GM21390 (cell line): ENCODE measurements at regions not wholly inside any gene's neighbourhood (a gene's known extent, or its start where the extent isn't known, plus 50 kb on each side); places are given as distances from the start of the nearest gene placed in this dataset.
"Not testable (repeated sequence)": the region's sequence is repeated elsewhere in the genome, so short reads cannot be mapped to it uniquely, and the experiment has no call there.

Source experiments
- ATAC-seq: cut with Tn5 transposase; IDR thresholded peaks from one replicate; pipeline ENCODE4 v1.9.1; 2021; ENCODE audit not compliant: unreplicated experiment

DNA sequence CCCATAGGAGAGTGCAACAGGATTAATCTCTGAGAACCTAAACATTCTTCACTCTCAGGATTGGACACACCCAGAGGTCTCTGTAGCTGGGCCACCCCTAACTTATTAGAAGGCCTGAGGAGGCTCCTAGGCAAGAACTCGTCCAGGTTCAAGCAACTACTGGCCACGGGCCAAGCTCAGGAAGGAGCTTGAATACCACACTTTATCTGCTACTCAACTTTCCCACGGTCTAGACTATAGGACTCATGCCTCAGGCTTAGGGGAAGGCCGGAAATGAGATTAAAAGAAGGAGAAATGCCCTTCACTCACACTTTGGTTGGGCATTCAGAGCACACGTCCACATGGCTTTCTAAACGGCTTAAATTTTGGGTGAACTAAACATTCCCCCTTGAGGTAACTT is 142.8 kb upstream of the PHYHIPL start:
- no peak for ATAC-seq

GRCh38 chr10:59036311-59037017 is 140.0 kb upstream of the PHYHIPL start:
- ATAC-seq = peak; percentile 99

- no peak for ATAC-seq
These were observed 139.4 kb upstream of the PHYHIPL start for GRCh38 chr10:59037018-59037389.

DNA sequence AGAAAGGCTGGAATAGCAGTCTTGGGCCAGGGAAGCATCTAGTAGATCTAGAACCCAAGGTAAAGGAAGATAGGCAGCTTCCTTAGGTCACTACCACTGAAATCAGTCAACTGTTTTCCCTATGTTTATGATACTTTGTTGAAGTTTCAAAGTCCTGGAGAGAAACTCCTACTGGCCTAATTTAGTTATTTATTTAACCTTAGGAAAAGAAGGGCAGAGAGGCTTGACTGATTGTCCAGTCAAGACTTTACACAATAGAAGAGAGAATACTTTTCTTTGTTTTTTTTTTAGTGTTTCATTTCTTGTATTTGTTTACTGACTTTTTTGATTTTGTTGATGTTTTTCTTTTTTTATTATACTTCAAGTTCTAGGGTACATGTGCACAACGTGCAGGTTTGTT is 138.9 kb upstream of the PHYHIPL start:
- no peak for ATAC-seq

- not testable (repeated sequence) for ATAC-seq
These were observed 133.1 kb upstream of the PHYHIPL start for GRCh38 chr10:59043358-59043757.

DNA sequence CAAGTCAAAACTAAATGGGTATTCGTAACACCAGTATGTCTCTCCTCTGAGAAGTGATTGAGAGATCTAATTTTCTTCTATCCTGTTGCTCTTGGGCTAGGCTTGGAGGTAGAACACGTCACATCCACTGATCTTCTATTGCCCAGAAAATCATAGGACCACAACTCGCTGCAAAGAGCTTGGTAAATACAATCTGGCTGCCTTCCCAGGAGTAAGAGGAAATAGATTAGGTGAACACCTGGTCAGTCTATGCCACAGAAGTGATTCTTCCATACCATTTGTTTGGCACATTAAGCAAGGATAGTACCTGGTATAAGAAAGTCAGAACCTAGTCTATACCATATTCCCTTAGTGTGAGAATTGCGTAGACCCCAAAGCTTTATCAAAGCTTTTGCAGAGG is 129.3 kb upstream of the PHYHIPL start:
- no peak for ATAC-seq

DNA sequence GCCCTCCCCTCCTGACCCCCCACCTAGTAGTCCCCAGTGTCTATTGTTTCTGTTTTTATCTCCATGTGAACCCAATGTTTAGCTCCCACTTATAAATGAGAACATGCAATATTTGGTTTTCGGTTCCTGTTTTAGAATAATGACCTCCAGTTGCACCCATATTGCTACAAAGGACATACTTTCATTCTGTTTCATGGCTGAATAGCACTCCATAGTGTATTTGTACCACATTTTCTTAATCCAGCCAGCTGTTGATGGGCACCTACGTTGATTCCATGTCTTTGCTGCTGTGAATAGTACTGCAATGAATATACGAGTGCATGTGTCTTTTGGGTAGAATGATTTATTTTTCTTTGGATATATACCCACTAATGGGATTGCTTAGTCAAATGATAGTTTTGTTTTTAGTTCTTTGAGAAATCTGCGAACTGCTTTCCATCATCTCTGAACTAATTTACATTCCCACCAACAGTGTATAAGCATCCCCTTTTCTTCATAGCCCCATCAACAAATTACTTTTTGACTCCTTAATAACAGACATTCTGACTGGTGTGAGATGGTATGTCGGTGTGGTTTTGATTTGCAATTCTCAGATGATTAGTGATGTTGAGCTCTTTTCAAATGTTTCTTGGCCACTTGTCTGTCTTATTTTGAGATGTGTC is 128.4 kb upstream of the PHYHIPL start:
- ATAC-seq = peak; percentile 92

- not testable (repeated sequence) for ATAC-seq
These were observed 122.9 kb upstream of the PHYHIPL start for GRCh38 chr10:59053502-59053901.

GRCh38 chr10:59055045-59055444 is 121.4 kb upstream of the PHYHIPL start:
- no peak for ATAC-seq

- no peak for ATAC-seq
These were observed 119.1 kb upstream of the PHYHIPL start for GRCh38 chr10:59057345-59057744.

DNA sequence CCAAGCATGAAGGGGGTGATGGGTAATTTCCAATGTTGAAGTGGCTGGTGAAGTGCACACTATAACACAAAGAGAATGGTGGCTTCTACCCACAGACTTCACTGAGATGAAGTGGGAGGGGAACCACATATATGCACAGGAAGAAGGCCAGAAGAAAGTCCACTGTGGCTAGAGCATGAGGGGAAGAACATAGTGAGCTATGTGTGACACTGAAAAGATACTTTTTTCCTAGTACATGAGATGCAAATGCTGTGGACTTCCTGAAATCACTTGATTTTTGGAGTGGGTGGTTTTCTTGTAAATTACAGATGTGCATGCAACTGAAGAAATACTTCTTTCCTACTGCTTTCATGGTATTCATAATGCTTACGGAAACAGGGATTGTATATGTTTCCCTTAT is 115.6 kb upstream of the PHYHIPL start:
- peak; percentile 82 for ATAC-seq

DNA sequence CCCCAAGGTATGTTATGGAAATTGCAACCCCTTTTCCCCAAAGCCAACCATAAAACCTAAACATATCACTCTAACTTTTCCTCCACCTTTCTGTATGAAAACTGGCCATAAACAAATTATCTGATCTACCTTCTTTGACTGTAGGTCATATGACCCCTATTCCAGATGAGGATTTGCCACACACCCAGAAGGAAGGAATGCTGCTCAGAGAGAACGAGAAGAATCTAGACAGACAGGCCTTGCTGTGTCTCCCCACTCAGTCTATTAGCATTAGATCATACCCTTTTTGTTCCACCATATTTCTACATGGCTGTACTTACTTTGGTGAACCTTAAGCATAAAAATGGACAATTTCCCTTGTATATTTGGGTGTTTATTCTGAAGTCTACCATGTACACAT is 113.0 kb upstream of the PHYHIPL start:
- ATAC-seq = no peak

- no peak for ATAC-seq
These were observed 112.3 kb upstream of the PHYHIPL start for GRCh38 chr10:59064080-59064692.

- ATAC-seq = no peak
These were observed 111.5 kb upstream of the PHYHIPL start for GRCh38 chr10:59064759-59065539.

GRCh38 chr10:59068581-59069191 is 107.8 kb upstream of the PHYHIPL start:
- ATAC-seq = no peak

GRCh38 chr10:59072038-59072437 is 104.4 kb upstream of the PHYHIPL start:
- ATAC-seq = no peak

DNA sequence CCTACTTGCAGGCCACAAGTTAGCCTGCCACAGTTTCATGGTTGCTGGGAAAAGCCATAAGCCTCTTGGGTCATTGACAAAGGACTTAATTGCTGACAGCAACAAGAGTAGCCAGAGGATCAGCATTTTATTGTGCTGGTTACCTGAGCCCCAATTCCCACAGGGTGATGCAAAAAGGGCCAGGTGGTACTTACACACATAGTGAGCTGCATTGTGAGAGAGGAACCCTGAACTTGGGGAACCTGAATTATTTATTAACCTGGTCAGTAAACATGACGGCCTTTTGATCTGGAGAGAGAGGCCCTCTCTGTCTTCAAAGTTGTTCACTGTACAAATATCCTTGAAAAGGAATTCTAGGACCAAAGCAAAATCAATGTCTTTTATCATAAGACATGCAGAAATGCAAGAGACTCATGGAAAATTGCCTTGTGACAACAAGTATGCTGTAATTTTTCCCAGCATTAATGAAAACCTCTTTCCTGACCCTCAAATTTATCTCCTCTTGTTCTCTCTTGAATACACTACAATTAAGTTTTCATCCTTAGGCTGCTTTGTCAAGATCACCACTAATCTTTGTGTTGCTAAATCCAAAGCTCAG is 102.9 kb upstream of the PHYHIPL start:
- ATAC-seq = no peak

- no peak for ATAC-seq
These were observed 100.9 kb upstream of the PHYHIPL start for GRCh38 chr10:59075576-59075975.

DNA sequence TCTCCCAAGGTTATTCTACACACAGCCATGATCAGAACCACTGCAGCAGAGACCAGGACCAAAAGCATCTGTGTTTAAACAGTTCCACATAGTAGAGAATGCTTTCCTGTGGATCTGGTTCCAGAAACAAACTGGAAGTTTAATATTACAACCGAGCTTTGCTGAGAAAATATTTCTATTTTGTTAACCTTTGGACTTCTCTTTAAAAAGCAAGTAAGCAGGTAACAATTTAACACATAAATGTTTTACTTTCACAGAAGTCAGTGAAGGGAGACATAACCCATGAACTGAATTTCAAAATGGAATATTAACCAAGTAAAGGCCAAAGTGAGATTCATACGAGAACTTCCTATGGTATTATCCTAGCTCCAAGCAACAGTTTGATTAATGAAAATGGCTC is 98.6 kb upstream of the PHYHIPL start:
- ATAC-seq = no peak

DNA sequence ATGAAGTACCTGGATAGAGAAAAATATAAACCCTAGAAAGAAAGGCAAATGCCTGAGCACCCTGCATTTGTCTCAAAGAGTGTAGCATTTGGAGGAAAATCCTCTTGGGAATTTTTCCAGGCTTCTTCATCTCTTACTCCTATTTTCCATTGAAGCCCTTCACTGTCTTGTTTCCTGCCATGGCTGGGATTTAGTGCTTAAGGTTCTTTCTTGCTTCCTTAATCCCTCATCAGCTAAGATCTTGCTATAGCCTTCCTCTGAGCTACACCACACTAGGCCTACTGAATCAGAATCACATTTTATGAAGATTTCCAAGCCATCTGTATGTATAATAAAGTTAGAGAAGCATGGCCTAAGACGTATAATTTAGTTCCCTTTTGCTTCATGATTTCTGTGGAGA is 97.5 kb upstream of the PHYHIPL start:
- no peak for ATAC-seq
